ENCODE measurements at regions not wholly inside any gene's neighbourhood (a gene's known extent, or its start where the extent isn't known, plus 50 kb on each side); places are given as distances from the start of the nearest gene placed in this dataset.
"Not testable (repeated sequence)": the region's sequence is repeated elsewhere in the genome, so short reads cannot be mapped to it uniquely, and the experiment has no call there.

GRCh38 chr9:62908271-62908670 is 1718.4 kb downstream of the SPATA31A7 start:
- TF ChIP-seq EZH2 (IDR thresholded peaks at IDR 0.05; ENCODE audit: insufficient read depth, poor library complexity, severe bottlenecking); EZH2phosphoT487 (IDR thresholded peaks at IDR 0.05; ENCODE audit: insufficient read depth, low read depth): not testable (repeated sequence)
